ENCODE measurements at regions not wholly inside any gene's neighbourhood (a gene's known extent, or its start where the extent isn't known, plus 50 kb on each side); places are given as distances from the start of the nearest gene placed in this dataset.
"Not testable (repeated sequence)": the region's sequence is repeated elsewhere in the genome, so short reads cannot be mapped to it uniquely, and the experiment has no call there.

- DNase-seq (ENCODE audit: unreplicated experiment) = no peak
- Mint-ChIP-seq H3K4me3 (ENCODE audit: unreplicated experiment) (no peak overlapping the region), H3K27me3 (ENCODE audit: insufficient read depth, unreplicated experiment) (no peaks in the 10 kb centered on the region), H3K4me1 (ENCODE audit: insufficient read depth, unreplicated experiment) (no peaks in the 10 kb centered on the region), H3K36me3 (ENCODE audit: insufficient read depth, unreplicated experiment) (no peaks in the 10 kb centered on the region), H3K9me3 (ENCODE audit: unreplicated experiment) (peaks cover 26% of the 10 kb centered on the region), H3K27ac (ENCODE audit: low read depth, unreplicated experiment) (no peak overlapping the region)
- ChIA-PET CTCF (interaction anchor here (0.7 kb wide), 2 partner anchors 500 to 796 kb away, joined by 3 read pairs; no protein-coding TSS in a partner anchor), POLR2A (no interaction called here)
- no peak for TF ChIP-seq CTCF (IDR thresholded peaks at IDR 0.05; ENCODE audit: unreplicated experiment)
- no TSS peak for BruUV-seq (replicated peaks)
- intact Hi-C loops (cut with micrococcal nuclease) = no loop called here
Observed at GRCh38 chrX:145990051-145990450, 172.4 kb downstream of the SLITRK2 start.

GRCh38 chrX:146006637-146007036 lies 189.0 kb downstream of the SLITRK2 start:
- CTCF ChIA-PET = no interaction called here
- Mint-ChIP-seq H3K9me3 (ENCODE audit: unreplicated experiment) (no peaks in the 10 kb centered on the region), H3K4me1 (ENCODE audit: insufficient read depth, unreplicated experiment) (no peaks in the 10 kb centered on the region), H3K27me3 (ENCODE audit: insufficient read depth, unreplicated experiment) (no peaks in the 10 kb centered on the region), H3K4me3 (ENCODE audit: unreplicated experiment) (no peak overlapping the region), H3K27ac (ENCODE audit: low read depth, unreplicated experiment) (no peak overlapping the region), H3K36me3 (ENCODE audit: insufficient read depth, unreplicated experiment) (no peaks in the 10 kb centered on the region)
- BruUV-seq (replicated peaks) = no TSS peak
- no peak for TF ChIP-seq CTCF (IDR thresholded peaks at IDR 0.05; ENCODE audit: unreplicated experiment)
- intact Hi-C loops (cut with micrococcal nuclease) = no loop called here
- no peak for DNase-seq (ENCODE audit: unreplicated experiment)
- POLR2A ChIA-PET = no interaction called here

- ChIA-PET POLR2A (interaction anchor here (1.1 kb wide), 1 partner anchor 16 kb away, joined by 4 read pairs; no protein-coding TSS in a partner anchor), CTCF (interaction anchor here (0.6 kb wide), 1 partner anchor 960 kb away, joined by 3 read pairs; no protein-coding TSS in a partner anchor)
- intact Hi-C loops (cut with micrococcal nuclease) = no loop called here
- peaks cover 17% of the 10 kb centered on the region for H3K9me3 Mint-ChIP-seq (ENCODE audit: unreplicated experiment)
- peaks cover 6% of the 10 kb centered on the region for H3K36me3 Mint-ChIP-seq (ENCODE audit: insufficient read depth, unreplicated experiment)
- BruUV-seq (replicated peaks) = no TSS peak
- H3K27me3 Mint-ChIP-seq (ENCODE audit: insufficient read depth, unreplicated experiment) = no peaks in the 10 kb centered on the region
- H3K27ac Mint-ChIP-seq (ENCODE audit: low read depth, unreplicated experiment) = peak overlapping the region; percentile 78
- peaks cover 22% of the 10 kb centered on the region for H3K4me1 Mint-ChIP-seq (ENCODE audit: insufficient read depth, unreplicated experiment)
- H3K4me3 Mint-ChIP-seq (ENCODE audit: unreplicated experiment) = no peak overlapping the region
- no peak for TF ChIP-seq CTCF (IDR thresholded peaks at IDR 0.05; ENCODE audit: unreplicated experiment)
- DNase-seq (ENCODE audit: unreplicated experiment) = peak; percentile 64
Observed at GRCh38 chrX:146036000-146036399, 218.4 kb downstream of the SLITRK2 start.

GRCh38 chrX:146041741-146042140 lies 224.1 kb downstream of the SLITRK2 start:
- H3K27ac Mint-ChIP-seq (ENCODE audit: low read depth, unreplicated experiment) = no peak overlapping the region
- H3K36me3 Mint-ChIP-seq (ENCODE audit: insufficient read depth, unreplicated experiment) = peaks cover 7% of the 10 kb centered on the region
- POLR2A ChIA-PET = no interaction called here
- TF ChIP-seq CTCF (IDR thresholded peaks at IDR 0.05; ENCODE audit: unreplicated experiment) = no peak
- DNase-seq (ENCODE audit: unreplicated experiment) = no peak
- H3K9me3 Mint-ChIP-seq (ENCODE audit: unreplicated experiment) = peaks cover 9% of the 10 kb centered on the region
- intact Hi-C loops (cut with micrococcal nuclease) = no loop called here
- H3K4me1 Mint-ChIP-seq (ENCODE audit: insufficient read depth, unreplicated experiment) = peaks cover 5% of the 10 kb centered on the region
- no TSS peak for BruUV-seq (replicated peaks)
- no peaks in the 10 kb centered on the region for H3K27me3 Mint-ChIP-seq (ENCODE audit: insufficient read depth, unreplicated experiment)
- CTCF ChIA-PET = interaction anchor here (1.0 kb wide), 1 partner anchor 16 kb away, joined by 3 read pairs; no protein-coding TSS in a partner anchor
- H3K4me3 Mint-ChIP-seq (ENCODE audit: unreplicated experiment) = no peak overlapping the region

GRCh38 chrX:146046011-146046715 lies 228.5 kb downstream of the SLITRK2 start:
- H3K27ac Mint-ChIP-seq (ENCODE audit: low read depth, unreplicated experiment); H3K36me3 Mint-ChIP-seq (ENCODE audit: insufficient read depth, unreplicated experiment); H3K27me3 Mint-ChIP-seq (ENCODE audit: insufficient read depth, unreplicated experiment); BruUV-seq (replicated peaks); H3K4me1 Mint-ChIP-seq (ENCODE audit: insufficient read depth, unreplicated experiment); DNase-seq (ENCODE audit: unreplicated experiment); H3K4me3 Mint-ChIP-seq (ENCODE audit: unreplicated experiment); intact Hi-C loops (cut with micrococcal nuclease); H3K9me3 Mint-ChIP-seq (ENCODE audit: unreplicated experiment); POLR2A ChIA-PET: not testable (repeated sequence)
- CTCF ChIA-PET = interaction anchor here (1.1 kb wide), 1 partner anchor 10 kb away, joined by 3 read pairs; no protein-coding TSS in a partner anchor

GRCh38 chrX:146049568-146049967 lies 231.9 kb downstream of the SLITRK2 start:
- intact Hi-C loops (cut with micrococcal nuclease); H3K36me3 Mint-ChIP-seq (ENCODE audit: insufficient read depth, unreplicated experiment); H3K27ac Mint-ChIP-seq (ENCODE audit: low read depth, unreplicated experiment); H3K27me3 Mint-ChIP-seq (ENCODE audit: insufficient read depth, unreplicated experiment); DNase-seq (ENCODE audit: unreplicated experiment); POLR2A ChIA-PET; BruUV-seq (replicated peaks); H3K9me3 Mint-ChIP-seq (ENCODE audit: unreplicated experiment); H3K4me3 Mint-ChIP-seq (ENCODE audit: unreplicated experiment): not testable (repeated sequence)
- CTCF ChIA-PET = interaction anchor here (0.7 kb wide), 1 partner anchor 325 kb away, joined by 3 read pairs; no protein-coding TSS in a partner anchor
- H3K4me1 Mint-ChIP-seq (ENCODE audit: insufficient read depth, unreplicated experiment) = peaks cover 14% of the 10 kb centered on the region
